Progenitor cell of endocrine pancreas (in vitro differentiated cells): ENCODE measurements at regions not wholly inside any gene's neighbourhood (a gene's known extent, or its start where the extent isn't known, plus 50 kb on each side); places are given as distances from the start of the nearest gene placed in this dataset.

Experiments
- DNase-seq: peaks from one replicate; pipeline ENCODE4 v3.0.0; 2021; ENCODE audit warnings: low spot score; ENCODE audit not compliant: unreplicated experiment
- H3K27ac Mint-ChIP-seq: 2 replicates; pipeline ENCODE4 v1.8.0; 2021; ENCODE audit warnings: mild to moderate bottlenecking, moderate library complexity, mixed read lengths
- H3K27me3 Mint-ChIP-seq: 2 replicates; pipeline ENCODE4 v1.8.0; 2021; ENCODE audit warnings: mixed read lengths
- H3K36me3 Mint-ChIP-seq: 2 replicates; pipeline ENCODE4 v1.8.0; 2022; ENCODE audit warnings: mixed read lengths; ENCODE audit not compliant: insufficient read depth
- H3K4me1 Mint-ChIP-seq: 2 replicates; pipeline ENCODE4 v1.8.0; 2021; ENCODE audit warnings: low read depth, mixed read lengths
- H3K4me3 Mint-ChIP-seq: 2 replicates; pipeline ENCODE4 v1.8.0; 2021; ENCODE audit warnings: low read depth, mild to moderate bottlenecking, moderate library complexity, mixed read lengths
- H3K9me3 Mint-ChIP-seq: 2 replicates; pipeline ENCODE4 v1.8.0; 2021; ENCODE audit warnings: low read depth, mixed read lengths
- CTCF ChIP-seq: fragments of 200-600 bp; sonication (generic); IDR thresholded peaks from one replicate; pipeline ENCODE4 v1.5.0; 2021; ENCODE audit warnings: antibody characterized with exemption, mild to moderate bottlenecking; ENCODE audit not compliant: unreplicated experiment

DNA sequence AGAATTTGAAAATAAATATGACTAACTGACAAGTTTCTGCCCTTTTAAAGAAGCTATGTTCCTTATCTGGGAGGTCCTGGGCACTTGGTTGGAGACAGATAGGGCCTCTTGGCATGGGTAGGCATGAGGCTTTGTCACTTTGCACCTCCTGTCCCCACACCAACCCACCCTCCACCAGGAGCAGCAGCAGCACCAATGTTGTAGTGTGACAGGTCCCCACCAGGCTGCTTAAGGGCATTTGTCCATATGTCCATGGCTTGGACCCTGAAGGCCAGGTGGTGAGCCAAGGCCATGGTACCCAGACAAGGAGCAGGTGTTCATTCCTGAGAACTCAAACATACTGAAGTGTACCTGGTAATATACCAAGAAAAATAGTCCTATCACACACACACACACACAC is 629.1 kb downstream of the ACTR3B start:
- peaks cover 80% of the 10 kb centered on the region for H3K9me3 Mint-ChIP-seq
- TF ChIP-seq CTCF: no peak
- no peak for DNase-seq
- no peaks in the 10 kb centered on the region for H3K27me3 Mint-ChIP-seq
- H3K36me3 Mint-ChIP-seq: peaks cover 8% of the 10 kb centered on the region
- H3K27ac Mint-ChIP-seq: no peak overlapping the region
- H3K4me3 Mint-ChIP-seq: no peak overlapping the region
- H3K4me1 Mint-ChIP-seq: no peaks in the 10 kb centered on the region

- peaks cover 6% of the 10 kb centered on the region for H3K36me3 Mint-ChIP-seq
- DNase-seq: no peak
- H3K27me3 Mint-ChIP-seq: no peaks in the 10 kb centered on the region
- TF ChIP-seq CTCF: no peak
- no peak overlapping the region for H3K4me3 Mint-ChIP-seq
- H3K9me3 Mint-ChIP-seq: peaks cover 80% of the 10 kb centered on the region
- no peaks in the 10 kb centered on the region for H3K4me1 Mint-ChIP-seq
- H3K27ac Mint-ChIP-seq: no peak overlapping the region
Measured at GRCh38 chr7:153389261-153389660, 629.7 kb downstream of the ACTR3B start.

DNA sequence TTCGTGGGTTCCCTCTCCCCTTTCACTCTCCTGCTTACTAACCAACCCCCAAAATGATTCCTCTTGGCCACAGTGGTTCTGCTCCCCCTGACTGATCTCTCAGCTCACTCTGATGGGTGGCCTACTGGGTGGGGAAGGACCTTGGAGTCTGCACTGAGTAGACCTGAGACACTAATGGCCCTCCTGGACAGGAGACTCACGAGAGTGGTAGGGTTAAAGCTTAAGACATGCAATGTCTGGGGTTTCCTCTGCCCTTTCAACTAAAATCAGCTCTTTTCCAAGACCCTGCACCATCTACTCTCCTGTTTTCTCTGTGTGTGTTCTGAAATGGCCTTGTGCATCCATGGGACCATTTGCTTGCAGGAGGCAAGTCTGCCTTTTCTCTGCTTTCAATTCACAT is 631.4 kb downstream of the ACTR3B start:
- Mint-ChIP-seq H3K4me3 (no peak overlapping the region), H3K36me3 (peaks cover 4% of the 10 kb centered on the region), H3K27ac (no peak overlapping the region), H3K9me3 (peaks cover 72% of the 10 kb centered on the region), H3K27me3 (no peaks in the 10 kb centered on the region), H3K4me1 (no peaks in the 10 kb centered on the region)
- no peak for TF ChIP-seq CTCF
- no peak for DNase-seq

DNA sequence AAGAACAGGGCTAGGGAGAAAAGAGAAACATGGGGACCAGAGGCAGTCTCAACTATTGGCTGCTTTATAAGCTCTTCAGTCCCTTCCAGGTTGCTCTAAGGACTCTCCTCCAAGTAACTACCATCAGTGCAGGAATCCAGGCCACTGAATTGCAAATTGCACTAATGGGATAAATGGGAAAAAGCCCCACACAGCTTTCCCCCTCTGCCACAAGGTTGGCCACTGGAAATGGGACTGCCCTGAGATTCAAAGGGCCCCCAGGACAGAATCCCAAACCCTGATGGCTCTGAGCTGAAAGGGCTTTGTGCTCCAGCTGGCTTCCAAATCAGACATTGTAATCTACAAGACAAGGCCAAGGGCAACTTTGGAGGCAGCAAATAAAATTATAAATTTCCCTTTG is 633.2 kb downstream of the ACTR3B start:
- Mint-ChIP-seq H3K4me1 (no peaks in the 10 kb centered on the region), H3K9me3 (peaks cover 72% of the 10 kb centered on the region), H3K4me3 (no peak overlapping the region), H3K27me3 (no peaks in the 10 kb centered on the region), H3K27ac (no peak overlapping the region), H3K36me3 (peaks cover 4% of the 10 kb centered on the region)
- TF ChIP-seq CTCF: no peak
- DNase-seq: no peak

DNA sequence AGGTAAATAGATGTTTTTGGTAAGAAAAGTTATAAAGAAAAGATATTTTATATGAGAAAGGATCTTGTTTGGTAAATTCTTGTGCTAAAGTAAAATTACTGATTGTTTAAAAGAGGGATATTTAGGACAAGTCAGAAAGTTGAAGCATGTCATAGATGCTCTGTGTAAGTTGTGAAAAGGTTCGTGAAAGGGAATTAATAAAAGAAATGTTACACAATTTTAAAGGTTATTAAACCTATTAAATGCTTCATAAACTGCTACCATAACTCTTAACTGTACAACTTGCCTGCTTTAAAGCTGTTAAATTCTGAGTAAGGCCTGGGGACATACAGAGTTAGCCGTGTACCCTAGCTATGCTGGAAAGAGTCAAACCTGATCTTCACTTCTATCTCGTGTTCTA is 634.1 kb downstream of the ACTR3B start:
- Mint-ChIP-seq H3K9me3 (peaks cover 71% of the 10 kb centered on the region), H3K27ac (no peak overlapping the region), H3K36me3 (peaks cover 4% of the 10 kb centered on the region), H3K27me3 (no peaks in the 10 kb centered on the region), H3K4me3 (no peak overlapping the region), H3K4me1 (no peaks in the 10 kb centered on the region)
- no peak for DNase-seq
- TF ChIP-seq CTCF: no peak
